CMK (cell line): ENCODE measurements at regions not wholly inside any gene's neighbourhood (a gene's known extent, or its start where the extent isn't known, plus 50 kb on each side); places are given as distances from the start of the nearest gene placed in this dataset.

Source experiments
- DNase-seq: peaks from one replicate; pipeline ENCODE4 v3.0.0-alpha.2; 2010; ENCODE audit warnings: low read depth

- no peak for DNase-seq
Observed at GRCh38 chr9:28207657-28208056, 634.4 kb upstream of the C9orf72 start.

GRCh38 chr9:28209130-28209529 lies 635.8 kb upstream of the C9orf72 start:
- DNase-seq = no peak

GRCh38 chr9:28212979-28213378 lies 639.7 kb upstream of the C9orf72 start:
- no peak for DNase-seq

GRCh38 chr9:28215536-28216299 lies 642.4 kb upstream of the C9orf72 start:
- no peak for DNase-seq

- no peak for DNase-seq
Observed at GRCh38 chr9:28232686-28233085, 659.4 kb upstream of the C9orf72 start.

- DNase-seq = no peak
Observed at GRCh38 chr9:28234133-28234893, 661.0 kb upstream of the C9orf72 start.

- no peak for DNase-seq
Observed at GRCh38 chr9:28234894-28235277, 661.6 kb upstream of the C9orf72 start.

- DNase-seq = no peak
Observed at GRCh38 chr9:28249424-28249823, 676.1 kb upstream of the C9orf72 start.

- no peak for DNase-seq
Observed at GRCh38 chr9:28255174-28255573, 681.9 kb upstream of the C9orf72 start.

- DNase-seq = no peak
Observed at GRCh38 chr9:28260330-28260729, 687.0 kb upstream of the C9orf72 start.

- DNase-seq = no peak
Observed at GRCh38 chr9:28264368-28264767, 691.1 kb upstream of the C9orf72 start.

GRCh38 chr9:28267351-28267750 lies 694.1 kb upstream of the C9orf72 start:
- DNase-seq = no peak

- DNase-seq = no peak
Observed at GRCh38 chr9:28270156-28270555, 696.9 kb upstream of the C9orf72 start.

GRCh38 chr9:28272127-28272526 lies 698.8 kb upstream of the C9orf72 start:
- DNase-seq = no peak

GRCh38 chr9:28287455-28287854 lies 714.2 kb upstream of the C9orf72 start:
- DNase-seq = no peak

GRCh38 chr9:28289746-28290145 lies 716.5 kb upstream of the C9orf72 start:
- no peak for DNase-seq

- DNase-seq = no peak
Observed at GRCh38 chr9:28293369-28294090, 720.2 kb upstream of the C9orf72 start.

- DNase-seq = no peak
Observed at GRCh38 chr9:28301281-28301680, 728.0 kb upstream of the C9orf72 start.

- no peak for DNase-seq
Observed at GRCh38 chr9:28317745-28318144, 744.5 kb upstream of the C9orf72 start.

- DNase-seq = no peak
Observed at GRCh38 chr9:28318515-28318914, 745.2 kb upstream of the C9orf72 start.

- no peak for DNase-seq
Observed at GRCh38 chr9:28319981-28320380, 746.7 kb upstream of the C9orf72 start.

GRCh38 chr9:28320616-28321015 lies 747.3 kb upstream of the C9orf72 start:
- no peak for DNase-seq

- no peak for DNase-seq
Observed at GRCh38 chr9:28329323-28329722, 756.0 kb upstream of the C9orf72 start.
